HG03520 (cell line): ENCODE measurements at regions not wholly inside any gene's neighbourhood (a gene's known extent, or its start where the extent isn't known, plus 50 kb on each side); places are given as distances from the start of the nearest gene placed in this dataset.
"Not testable (repeated sequence)": the region's sequence is repeated elsewhere in the genome, so short reads cannot be mapped to it uniquely, and the experiment has no call there.

Source experiments
- ATAC-seq: cut with Tn5 transposase; IDR thresholded peaks from one replicate; pipeline ENCODE4 v1.9.1; 2021; ENCODE audit warnings: mild to moderate bottlenecking, moderate library complexity; ENCODE audit not compliant: unreplicated experiment

DNA sequence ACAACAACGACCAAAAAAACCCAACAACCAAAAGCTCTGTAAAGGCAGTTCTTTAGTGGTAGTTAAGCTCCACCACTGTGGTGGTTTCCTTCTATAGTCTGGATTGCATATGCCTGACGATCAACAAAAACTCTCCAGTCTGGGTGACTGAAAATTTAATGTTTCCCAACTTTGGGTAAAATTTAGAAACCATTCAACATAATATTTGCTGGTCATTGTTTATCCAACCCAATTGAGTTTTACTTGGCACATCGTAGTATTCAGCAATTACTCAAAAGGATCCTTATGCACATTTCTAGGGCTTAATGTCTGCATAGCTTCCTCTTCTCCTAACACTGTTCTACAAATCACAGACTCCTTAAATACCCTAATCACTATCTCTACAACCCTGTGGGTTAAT is 1080.2 kb upstream of the NRXN1 start:
- no peak for ATAC-seq

DNA sequence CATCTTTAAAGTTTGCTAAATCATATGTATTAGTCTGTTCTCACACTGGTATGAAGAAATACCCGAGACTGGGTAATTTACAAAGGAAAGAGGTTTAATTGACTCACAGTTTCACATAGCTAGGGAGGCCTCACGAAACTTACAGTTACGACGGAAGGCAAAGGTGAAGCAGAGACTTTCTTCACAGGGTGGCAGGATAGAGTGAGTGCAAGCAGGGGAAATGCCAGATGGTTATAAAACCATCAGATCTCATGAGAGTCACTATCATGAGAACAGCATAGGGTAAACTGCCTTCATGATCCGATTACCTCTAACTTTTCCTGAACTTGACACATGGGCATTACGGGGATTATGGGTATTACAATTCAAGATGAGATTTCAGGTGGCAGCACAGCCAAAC is 1075.2 kb upstream of the NRXN1 start:
- ATAC-seq: no peak

DNA sequence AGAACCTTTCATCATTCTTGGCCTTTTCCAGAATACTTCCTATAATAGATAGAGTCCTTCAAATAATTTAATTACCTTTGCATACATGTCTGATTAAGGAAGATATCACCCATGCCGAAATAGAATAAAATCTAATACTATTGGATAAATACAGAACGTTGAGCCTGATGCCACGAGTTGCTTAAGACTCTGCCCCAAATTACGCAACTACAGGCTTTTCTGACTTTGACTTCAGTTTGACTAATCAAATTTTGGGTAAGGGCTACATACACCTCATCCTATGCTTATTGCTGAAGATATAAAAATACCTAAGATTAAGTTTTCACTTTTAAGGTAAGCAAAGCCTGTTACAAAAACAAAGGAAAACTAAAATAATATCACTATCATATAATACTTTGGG is 1065.1 kb upstream of the NRXN1 start:
- no peak for ATAC-seq

DNA sequence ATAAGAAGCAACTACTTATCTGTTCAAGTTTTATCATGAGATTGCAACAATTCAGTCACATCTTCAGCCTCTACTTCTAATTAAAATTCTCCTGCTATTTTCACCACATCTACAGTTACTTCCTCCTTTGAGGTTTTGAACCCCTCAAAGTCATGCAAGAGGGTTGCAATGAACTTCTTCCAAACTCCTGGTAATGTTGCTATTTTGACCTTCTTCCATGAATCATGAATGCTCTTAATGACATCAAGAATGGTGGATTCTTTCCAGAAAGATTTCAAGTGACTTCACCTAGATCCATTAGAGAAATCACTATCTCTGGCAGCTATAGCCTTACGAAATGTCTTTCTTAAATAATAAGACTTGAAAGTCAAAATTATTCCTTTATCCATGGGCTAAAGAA is 1052.8 kb upstream of the NRXN1 start:
- no peak for ATAC-seq

- ATAC-seq: no peak
Measured at GRCh38 chr2:52083214-52083613, 1051.3 kb upstream of the NRXN1 start.

- no peak for ATAC-seq
Measured at GRCh38 chr2:52082646-52083045, 1050.7 kb upstream of the NRXN1 start.

DNA sequence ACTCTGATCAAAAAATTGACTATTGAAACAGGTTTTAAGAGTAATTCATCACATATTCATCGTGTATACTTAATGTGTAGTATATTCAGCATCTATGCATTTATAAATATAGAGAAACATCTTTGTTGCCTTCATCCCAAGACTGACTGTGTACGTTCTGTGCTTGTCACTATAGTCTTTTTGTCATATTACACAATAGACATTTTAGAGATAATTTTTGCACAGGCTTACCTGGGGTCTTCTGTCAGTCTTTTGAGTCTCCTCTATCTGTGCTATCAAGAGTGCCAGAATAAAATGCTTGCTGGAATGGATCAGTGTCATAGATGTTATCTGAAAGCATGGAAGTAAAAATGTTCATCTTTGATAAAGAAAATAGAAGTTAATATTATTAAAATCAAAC is 1047.7 kb upstream of the NRXN1 start:
- ATAC-seq: no peak

- no peak for ATAC-seq
Measured at GRCh38 chr2:52077159-52077558, 1045.2 kb upstream of the NRXN1 start.

- ATAC-seq: no peak
Measured at GRCh38 chr2:52074130-52074719, 1042.3 kb upstream of the NRXN1 start.

GRCh38 chr2:52072949-52073348 is 1041.0 kb upstream of the NRXN1 start:
- ATAC-seq: no peak

- ATAC-seq: no peak
Measured at GRCh38 chr2:52070665-52071064, 1038.7 kb upstream of the NRXN1 start.

GRCh38 chr2:52064234-52064633 is 1032.3 kb upstream of the NRXN1 start:
- ATAC-seq: no peak

- no peak for ATAC-seq
Measured at GRCh38 chr2:52054824-52055223, 1022.9 kb upstream of the NRXN1 start.

- ATAC-seq: no peak
Measured at GRCh38 chr2:52036853-52037252, 1004.9 kb upstream of the NRXN1 start.

GRCh38 chr2:52036024-52036423 is 1004.1 kb upstream of the NRXN1 start:
- no peak for ATAC-seq

DNA sequence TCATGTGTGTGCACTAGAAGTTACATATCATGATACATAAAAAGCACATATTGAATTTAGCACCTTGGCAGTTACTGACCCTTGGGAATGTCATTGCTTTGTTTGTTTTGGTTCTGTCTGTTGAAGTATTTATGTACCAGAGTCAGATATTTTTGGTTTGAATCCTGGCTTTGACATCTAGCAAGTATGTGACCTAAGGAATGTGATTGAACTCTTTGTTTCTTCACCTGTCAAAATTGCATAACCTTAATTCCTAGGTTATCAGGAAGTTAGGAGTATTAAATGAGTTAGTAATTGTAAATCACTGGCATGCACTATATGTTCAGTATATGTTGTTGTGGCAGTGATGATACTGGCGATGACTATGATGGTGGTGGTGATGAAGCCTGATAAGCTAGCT is 1003.5 kb upstream of the NRXN1 start:
- ATAC-seq: no peak

- no peak for ATAC-seq
Measured at GRCh38 chr2:52034706-52035105, 1002.8 kb upstream of the NRXN1 start.

DNA sequence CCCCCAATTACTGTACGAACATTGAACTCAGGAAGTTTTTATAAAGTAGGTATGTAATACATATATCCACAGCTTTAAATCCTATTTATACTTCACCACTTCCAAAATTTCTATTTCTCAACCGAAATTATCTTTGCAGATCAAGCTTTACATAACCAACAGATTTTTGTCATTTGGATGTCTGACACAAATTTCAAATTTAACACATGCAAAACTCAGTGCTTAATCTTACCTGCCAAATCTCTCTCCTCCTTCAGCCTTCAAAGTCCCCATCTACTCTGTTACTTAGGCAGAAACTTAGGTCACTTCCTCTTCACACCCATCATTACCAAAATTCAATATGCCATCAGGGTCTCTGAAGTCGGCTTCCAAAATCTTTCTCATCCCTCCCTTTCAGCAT is 990.1 kb upstream of the NRXN1 start:
- no peak for ATAC-seq

- ATAC-seq: no peak
Measured at GRCh38 chr2:52017646-52018235, 985.8 kb upstream of the NRXN1 start.

GRCh38 chr2:52006821-52007366 is 975.0 kb upstream of the NRXN1 start:
- not testable (repeated sequence) for ATAC-seq

- no peak for ATAC-seq
Measured at GRCh38 chr2:52000151-52000855, 968.4 kb upstream of the NRXN1 start.

DNA sequence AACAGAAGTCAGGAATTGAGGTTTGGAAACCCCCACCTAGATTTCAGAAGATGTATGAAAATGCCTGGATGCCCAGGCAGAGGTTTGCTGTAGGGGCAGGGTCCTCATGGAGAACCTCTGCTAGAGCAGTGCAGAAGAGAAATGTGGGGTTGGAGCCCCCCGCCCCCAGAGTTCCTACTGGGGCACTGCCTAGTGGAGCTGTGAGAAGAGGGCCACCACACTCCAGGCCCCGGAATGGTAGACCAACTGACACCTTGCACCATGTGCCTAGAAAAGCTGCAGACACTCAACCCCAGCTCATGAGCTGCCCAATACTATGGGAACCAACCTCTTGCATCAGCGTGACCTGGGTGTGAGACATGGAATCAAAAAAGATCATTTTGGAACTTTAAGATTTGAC is 967.0 kb upstream of the NRXN1 start:
- no peak for ATAC-seq
